Gastrocnemius medialis (tissue), 4 donors: ENCODE measurements at regions not wholly inside any gene's neighbourhood (a gene's known extent, or its start where the extent isn't known, plus 50 kb on each side); places are given as distances from the start of the nearest gene placed in this dataset.

Source experiments
- ATAC-seq, 2 donors: fragments of 150-250 bp; one replicate each; pipeline ENCODE4 v1.9.1; 2016
- DNase-seq, 2 donors: peaks; one replicate each; pipeline ENCODE4 v3.0.0-alpha.2; 2019
- H3K27ac ChIP-seq, 4 donors: fragments of 200-600 bp; sonication (generic); 1 replicate in 1 of 4; 2 replicates in 3 of 4; pipeline ENCODE4 v1.5.1; 2016 to 2018; ENCODE audit warnings: mild to moderate bottlenecking in 2 of 4, moderate library complexity in 1 of 4
- H3K27me3 ChIP-seq, 3 donors: fragments of 200-600 bp; sonication (generic) in 2 of 3; 1 replicate in 1 of 3; 2 replicates in 2 of 3; pipeline versions ENCODE4 v1.5.1 to v1.6.0; 2016 to 2019; ENCODE audit warnings: mild to moderate bottlenecking in 1 of 3, moderate library complexity in 1 of 3
- H3K36me3 ChIP-seq, 2 donors: fragments of 200-600 bp; sonication (generic) in 1 of 2; one replicate each; pipeline ENCODE4 v1.5.1; 2017 to 2018
- H3K4me1 ChIP-seq, 2 donors: fragments of 200-600 bp; sonication (generic) in 1 of 2; one replicate each; pipeline ENCODE4 v1.5.1; 2016 to 2017; ENCODE audit warnings: mild to moderate bottlenecking in 2 of 2
- H3K4me3 ChIP-seq, 4 donors: fragments of 200-600 bp; sonication (generic) in 3 of 4; 1 replicate in 1 of 4; 2 replicates in 3 of 4; pipeline ENCODE4 v1.5.1; 2016 to 2019; ENCODE audit warnings: mild to moderate bottlenecking in 2 of 4
- H3K9me3 ChIP-seq, 3 donors: fragments of 200-600 bp; sonication (generic) in 2 of 3; 1 replicate in 1 of 3; 2 replicates in 2 of 3; pipeline ENCODE4 v1.5.1; 2016 to 2019
- POLR2A ChIP-seq, 2 donors: fragments of 450-650 bp; IDR thresholded peaks; one replicate each; pipeline ENCODE4 v1.6.1; 2017; ENCODE audit warnings: antibody characterized with exemption in 2 of 2, mild to moderate bottlenecking in 2 of 2, moderate library complexity in 2 of 2
- in situ Hi-C, 4 donors: fragments of 200-750 bp; cut with MboI; loops; one replicate each; pipeline versions ENCODE4 v1.15.0 to v1.8.0; 2017; ENCODE audit warnings: low sequenced_read_pairs in 4 of 4
- intact Hi-C: fragments of 100-400 bp; cut with DNase I; formaldehyde crosslinking; loops from one replicate; pipeline ENCODE4 v1.15.1; 2023; ENCODE audit warnings: low total_unique reads
- TF ChIP-seq, protein P1 (sequence below), 5 experiments: fragments of 450-650 bp in 3 of 5; fragments of 200-600 bp in 2 of 5; sonication (generic) in 2 of 5; IDR thresholded peaks in 4 of 5; conservative IDR thresholded peaks in 1 of 5; 1 replicate in 4 of 5; 2 replicates in 1 of 5; pipeline ENCODE4 v1.5.1; 2016 to 2019; ENCODE audit warnings: antibody characterized with exemption in 5 of 5, mild to moderate bottlenecking in 3 of 5, moderate library complexity in 3 of 5

- Histone ChIP-seq H3K36me3 (no peaks in the 10 kb centered on the region), H3K4me3 (no peak overlapping the region), H3K27me3 (no peaks in the 10 kb centered on the region), H3K27ac (no peak overlapping the region), H3K4me1 (peaks cover 0 to 5% of the 10 kb centered on the region in 2 donors), H3K9me3 (no peaks in the 10 kb centered on the region)
- in situ Hi-C loops (no loop called here), intact Hi-C loops (no loop called here)
- no peak for ATAC-seq
- no peak for DNase-seq
- TF ChIP-seq POLR2A (IDR thresholded peaks at IDR 0.05) = no peak
- TF ChIP-seq, protein P1, sequence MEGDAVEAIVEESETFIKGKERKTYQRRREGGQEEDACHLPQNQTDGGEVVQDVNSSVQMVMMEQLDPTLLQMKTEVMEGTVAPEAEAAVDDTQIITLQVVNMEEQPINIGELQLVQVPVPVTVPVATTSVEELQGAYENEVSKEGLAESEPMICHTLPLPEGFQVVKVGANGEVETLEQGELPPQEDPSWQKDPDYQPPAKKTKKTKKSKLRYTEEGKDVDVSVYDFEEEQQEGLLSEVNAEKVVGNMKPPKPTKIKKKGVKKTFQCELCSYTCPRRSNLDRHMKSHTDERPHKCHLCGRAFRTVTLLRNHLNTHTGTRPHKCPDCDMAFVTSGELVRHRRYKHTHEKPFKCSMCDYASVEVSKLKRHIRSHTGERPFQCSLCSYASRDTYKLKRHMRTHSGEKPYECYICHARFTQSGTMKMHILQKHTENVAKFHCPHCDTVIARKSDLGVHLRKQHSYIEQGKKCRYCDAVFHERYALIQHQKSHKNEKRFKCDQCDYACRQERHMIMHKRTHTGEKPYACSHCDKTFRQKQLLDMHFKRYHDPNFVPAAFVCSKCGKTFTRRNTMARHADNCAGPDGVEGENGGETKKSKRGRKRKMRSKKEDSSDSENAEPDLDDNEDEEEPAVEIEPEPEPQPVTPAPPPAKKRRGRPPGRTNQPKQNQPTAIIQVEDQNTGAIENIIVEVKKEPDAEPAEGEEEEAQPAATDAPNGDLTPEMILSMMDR (IDR thresholded peaks at IDR 0.05 in 4 of 5, conservative IDR thresholded peaks at IDR 0.05 in 1 of 5) = no peak
Observed at GRCh38 chr14:38880643-38881524, 222.2 kb downstream of the SEC23A start.

- no peak overlapping the region for H3K27ac ChIP-seq
- H3K4me3 ChIP-seq = no peak overlapping the region
- no peak for TF ChIP-seq POLR2A (IDR thresholded peaks at IDR 0.05)
- TF ChIP-seq, protein P1 (IDR thresholded peaks at IDR 0.05 in 4 of 5, conservative IDR thresholded peaks at IDR 0.05 in 1 of 5) = no peak
- DNase-seq (no peak), ATAC-seq (no peak)
- peaks cover 0 to 5% of the 10 kb centered on the region in 2 donors for H3K4me1 ChIP-seq
- H3K36me3 ChIP-seq = no peaks in the 10 kb centered on the region
- no peaks in the 10 kb centered on the region for H3K9me3 ChIP-seq
- in situ Hi-C loops = no loop called here
- intact Hi-C loops = no loop called here
- H3K27me3 ChIP-seq = no peaks in the 10 kb centered on the region
Observed at GRCh38 chr14:38877744-38878388, 225.2 kb downstream of the SEC23A start.

DNA sequence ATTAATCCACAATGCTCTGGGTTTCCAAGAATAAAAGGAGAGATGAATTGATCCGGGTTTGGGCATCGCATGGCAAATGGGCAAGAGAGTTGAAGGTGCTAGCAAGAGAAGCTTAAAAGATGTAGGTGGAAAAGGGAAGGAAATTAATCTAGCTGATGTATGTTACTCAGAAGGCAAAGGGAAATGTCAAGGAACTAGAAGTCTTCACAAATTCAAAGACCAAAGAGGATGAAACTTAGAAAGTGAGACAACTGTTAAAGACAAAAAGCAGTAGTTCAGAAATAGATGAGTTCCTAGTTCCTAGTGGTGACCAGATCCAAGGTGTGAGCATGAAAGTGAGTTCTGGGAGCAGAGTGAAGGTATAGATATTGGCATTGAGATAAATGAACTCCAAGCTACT is 228.3 kb downstream of the SEC23A start:
- intact Hi-C loops = no loop called here
- no peak for ATAC-seq
- no peak overlapping the region for H3K27ac ChIP-seq

GRCh38 chr14:38873941-38874612 is 229.0 kb downstream of the SEC23A start:
- no peak for DNase-seq
- TF ChIP-seq, protein P1 (IDR thresholded peaks at IDR 0.05 in 4 of 5, conservative IDR thresholded peaks at IDR 0.05 in 1 of 5) = no peak
- TF ChIP-seq POLR2A (IDR thresholded peaks at IDR 0.05) = no peak
- Histone ChIP-seq H3K27ac (no peak overlapping the region), H3K27me3 (no peaks in the 10 kb centered on the region), H3K36me3 (no peaks in the 10 kb centered on the region), H3K4me3 (no peak overlapping the region), H3K9me3 (no peaks in the 10 kb centered on the region), H3K4me1 (no peaks in the 10 kb centered on the region)
- in situ Hi-C loops (loop anchor here in 2 of 4 donors (25.0 kb wide), 2 partner anchors 162 to 962 kb away; no protein-coding TSS in a partner anchor), intact Hi-C loops (no loop called here)
- no peak for ATAC-seq

More for the DNA sequence above, 228.3 kb downstream of the SEC23A start:
- in situ Hi-C loops = loop anchor here in 2 of 4 donors (25.0 kb wide), 2 partner anchors 162 to 962 kb away; no protein-coding TSS in a partner anchor
- Histone ChIP-seq H3K4me3 (no peak overlapping the region), H3K9me3 (no peaks in the 10 kb centered on the region), H3K36me3 (no peaks in the 10 kb centered on the region), H3K4me1 (no peaks in the 10 kb centered on the region), H3K27me3 (no peaks in the 10 kb centered on the region)
- no peak for DNase-seq
- no peak for TF ChIP-seq POLR2A (IDR thresholded peaks at IDR 0.05)
- TF ChIP-seq, protein P1 (IDR thresholded peaks at IDR 0.05 in 4 of 5, conservative IDR thresholded peaks at IDR 0.05 in 1 of 5) = no peak
